GM18873 (cell line): ENCODE measurements at regions not wholly inside any gene's neighbourhood (a gene's known extent, or its start where the extent isn't known, plus 50 kb on each side); places are given as distances from the start of the nearest gene placed in this dataset.

Experiments
- ATAC-seq: cut with Tn5 transposase; IDR thresholded peaks from one replicate; pipeline ENCODE4 v1.9.1; 2021; ENCODE audit warnings: mild to moderate bottlenecking, moderate library complexity, moderate number of reproducible peaks; ENCODE audit not compliant: unreplicated experiment, low FRiP score

GRCh38 chr11:92642177-92642931 lies 327.1 kb upstream of the MTNR1B start:
- no peak for ATAC-seq

- no peak for ATAC-seq
These were observed 325.6 kb upstream of the MTNR1B start for GRCh38 chr11:92643827-92644226.

GRCh38 chr11:92644595-92645445 lies 324.6 kb upstream of the MTNR1B start:
- no peak for ATAC-seq

- no peak for ATAC-seq
These were observed 318.3 kb upstream of the MTNR1B start for GRCh38 chr11:92651159-92651558.

GRCh38 chr11:92653454-92653853 lies 316.0 kb upstream of the MTNR1B start:
- no peak for ATAC-seq

- ATAC-seq, result no peak
These were observed 312.7 kb upstream of the MTNR1B start for GRCh38 chr11:92656783-92657182.

- ATAC-seq, result no peak
These were observed 312.2 kb upstream of the MTNR1B start for GRCh38 chr11:92657226-92657625.

GRCh38 chr11:92658733-92659132 lies 310.7 kb upstream of the MTNR1B start:
- no peak for ATAC-seq

- ATAC-seq, result no peak
These were observed 309.7 kb upstream of the MTNR1B start for GRCh38 chr11:92659793-92660192.

GRCh38 chr11:92662601-92663360 lies 306.7 kb upstream of the MTNR1B start:
- no peak for ATAC-seq

- ATAC-seq, result no peak
These were observed 305.9 kb upstream of the MTNR1B start for GRCh38 chr11:92663539-92663938.

GRCh38 chr11:92667486-92668152 lies 301.8 kb upstream of the MTNR1B start:
- no peak for ATAC-seq

- no peak for ATAC-seq
These were observed 299.1 kb upstream of the MTNR1B start for GRCh38 chr11:92670308-92670890.

GRCh38 chr11:92671081-92671480 lies 298.4 kb upstream of the MTNR1B start:
- no peak for ATAC-seq

GRCh38 chr11:92675303-92675702 lies 294.1 kb upstream of the MTNR1B start:
- ATAC-seq, result no peak

GRCh38 chr11:92675810-92676209 lies 293.6 kb upstream of the MTNR1B start:
- ATAC-seq, result no peak

- ATAC-seq, result no peak
These were observed 291.3 kb upstream of the MTNR1B start for GRCh38 chr11:92678008-92678611.

- ATAC-seq, result no peak
These were observed 287.9 kb upstream of the MTNR1B start for GRCh38 chr11:92681586-92681985.

GRCh38 chr11:92682136-92682535 lies 287.3 kb upstream of the MTNR1B start:
- no peak for ATAC-seq

GRCh38 chr11:92682952-92683351 lies 286.5 kb upstream of the MTNR1B start:
- no peak for ATAC-seq
